Activated CD8-positive, alpha-beta T cell treated with anti-CD3 and anti-CD28 coated beads for 36 hours (primary cell): ENCODE measurements at regions not wholly inside any gene's neighbourhood (a gene's known extent, or its start where the extent isn't known, plus 50 kb on each side); places are given as distances from the start of the nearest gene placed in this dataset.

ENCODE experiments used
- ATAC-seq: fragments of 200-7000 bp; cut with Tn5 transposase; one replicate; pipeline ENCODE4 v1.10.0; 2021; ENCODE audit warnings: mild to moderate bottlenecking, moderate library complexity
- CTCF ChIA-PET: fragments of 350-600 bp; sonication (Branson Sonifier 250); formaldehyde crosslinking; loops from one replicate; lab custom pipeline; 2021; ENCODE audit warnings: antibody characterized with exemption; lab: Charles Lee
- POLR2A ChIA-PET: fragments of 350-600 bp; sonication (Branson Sonifier 250); formaldehyde crosslinking; loops from one replicate; lab custom pipeline; 2021; ENCODE audit warnings: antibody characterized with exemption; lab: Charles Lee
- DNase-seq: peaks from one replicate; pipeline ENCODE4 v3.0.0-alpha.2; 2020
- H3K27ac Mint-ChIP-seq: one replicate; pipeline ENCODE4 v1.8.0; 2021; ENCODE audit warnings: mild to moderate bottlenecking, mixed read lengths
- H3K27me3 Mint-ChIP-seq: one replicate; pipeline ENCODE4 v1.8.0; 2021; ENCODE audit warnings: mixed read lengths
- H3K36me3 Mint-ChIP-seq: one replicate; pipeline ENCODE4 v1.8.0; 2021; ENCODE audit warnings: low read depth, mixed read lengths
- H3K4me1 Mint-ChIP-seq: one replicate; pipeline ENCODE4 v1.8.0; 2021; ENCODE audit warnings: low read depth, mixed read lengths
- H3K4me3 Mint-ChIP-seq: one replicate; pipeline ENCODE4 v1.8.0; 2021; ENCODE audit warnings: mild to moderate bottlenecking, moderate library complexity, mixed read lengths
- H3K9me3 Mint-ChIP-seq: one replicate; pipeline ENCODE4 v1.8.0; 2021; ENCODE audit warnings: mixed read lengths
- intact Hi-C: fragments of 100-400 bp; cut with micrococcal nuclease; formaldehyde crosslinking; loops from one replicate; pipeline ENCODE4 v1.10.0; 2022
- TF ChIP-seq, protein P1 (sequence below): fragments of 200-600 bp; IDR thresholded peaks from one replicate; pipeline ENCODE4 v1.8.0; 2022; ENCODE audit warnings: antibody characterized with exemption, mild to moderate bottlenecking

- Mint-ChIP-seq H3K27me3 (no peaks in the 10 kb centered on the region), H3K9me3 (peaks cover 22% of the 10 kb centered on the region), H3K4me1 (no peaks in the 10 kb centered on the region), H3K27ac (no peak overlapping the region), H3K4me3 (no peak overlapping the region), H3K36me3 (no peaks in the 10 kb centered on the region)
- ChIA-PET CTCF (no interaction called here), POLR2A (no interaction called here)
- TF ChIP-seq, protein P1, sequence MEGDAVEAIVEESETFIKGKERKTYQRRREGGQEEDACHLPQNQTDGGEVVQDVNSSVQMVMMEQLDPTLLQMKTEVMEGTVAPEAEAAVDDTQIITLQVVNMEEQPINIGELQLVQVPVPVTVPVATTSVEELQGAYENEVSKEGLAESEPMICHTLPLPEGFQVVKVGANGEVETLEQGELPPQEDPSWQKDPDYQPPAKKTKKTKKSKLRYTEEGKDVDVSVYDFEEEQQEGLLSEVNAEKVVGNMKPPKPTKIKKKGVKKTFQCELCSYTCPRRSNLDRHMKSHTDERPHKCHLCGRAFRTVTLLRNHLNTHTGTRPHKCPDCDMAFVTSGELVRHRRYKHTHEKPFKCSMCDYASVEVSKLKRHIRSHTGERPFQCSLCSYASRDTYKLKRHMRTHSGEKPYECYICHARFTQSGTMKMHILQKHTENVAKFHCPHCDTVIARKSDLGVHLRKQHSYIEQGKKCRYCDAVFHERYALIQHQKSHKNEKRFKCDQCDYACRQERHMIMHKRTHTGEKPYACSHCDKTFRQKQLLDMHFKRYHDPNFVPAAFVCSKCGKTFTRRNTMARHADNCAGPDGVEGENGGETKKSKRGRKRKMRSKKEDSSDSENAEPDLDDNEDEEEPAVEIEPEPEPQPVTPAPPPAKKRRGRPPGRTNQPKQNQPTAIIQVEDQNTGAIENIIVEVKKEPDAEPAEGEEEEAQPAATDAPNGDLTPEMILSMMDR: no peak
- ATAC-seq: no peak
- no peak for DNase-seq
- intact Hi-C loops: no loop called here
Observed at GRCh38 chr7:69047151-69047754, 551.0 kb upstream of the AUTS2 start.

DNA sequence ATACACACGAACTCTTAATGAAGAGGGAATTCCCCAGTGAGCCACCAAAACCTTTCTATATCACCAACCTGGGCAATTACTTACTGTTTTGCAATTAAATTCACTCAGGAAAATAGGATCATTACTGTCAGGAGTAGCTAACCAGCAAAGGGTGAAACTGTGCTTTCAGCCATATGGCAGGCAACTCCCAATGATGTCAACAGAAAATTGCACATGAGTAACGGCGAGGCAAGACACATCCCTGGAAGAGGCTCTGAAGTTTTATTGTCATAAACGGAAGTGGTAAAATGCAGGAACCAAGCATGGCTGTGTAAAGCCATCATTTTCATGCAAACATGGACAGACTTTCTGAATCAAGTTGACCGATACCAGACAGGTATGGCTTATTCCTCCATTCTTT is 548.9 kb upstream of the AUTS2 start:
- TF ChIP-seq, protein P1: no peak
- intact Hi-C loops: no loop called here
- Mint-ChIP-seq H3K9me3 (peaks cover 10% of the 10 kb centered on the region), H3K4me1 (no peaks in the 10 kb centered on the region), H3K36me3 (no peaks in the 10 kb centered on the region), H3K27me3 (no peaks in the 10 kb centered on the region), H3K4me3 (no peak overlapping the region), H3K27ac (no peak overlapping the region)
- no peak for ATAC-seq
- ChIA-PET CTCF (no interaction called here), POLR2A (no interaction called here)
- no peak for DNase-seq

GRCh38 chr7:69052447-69052846 is 545.8 kb upstream of the AUTS2 start:
- H3K4me1 Mint-ChIP-seq: no peaks in the 10 kb centered on the region
- no peaks in the 10 kb centered on the region for H3K36me3 Mint-ChIP-seq
- ChIA-PET POLR2A (no interaction called here), CTCF (no interaction called here)
- H3K27me3 Mint-ChIP-seq: no peaks in the 10 kb centered on the region
- H3K9me3 Mint-ChIP-seq: peaks cover 3% of the 10 kb centered on the region
- H3K4me3 Mint-ChIP-seq: no peak overlapping the region
- no peak for DNase-seq
- intact Hi-C loops: no loop called here
- TF ChIP-seq, protein P1: no peak
- no peak for ATAC-seq
- H3K27ac Mint-ChIP-seq: no peak overlapping the region

GRCh38 chr7:69060516-69060915 is 537.8 kb upstream of the AUTS2 start:
- DNase-seq (no peak), ATAC-seq (no peak)
- no peak overlapping the region for H3K4me3 Mint-ChIP-seq
- peaks cover 11% of the 10 kb centered on the region for H3K9me3 Mint-ChIP-seq
- no peak overlapping the region for H3K27ac Mint-ChIP-seq
- no peaks in the 10 kb centered on the region for H3K36me3 Mint-ChIP-seq
- H3K4me1 Mint-ChIP-seq: no peaks in the 10 kb centered on the region
- ChIA-PET POLR2A (no interaction called here), CTCF (interaction anchor here (0.6 kb wide), 1 partner anchor 1576 kb away, joined by 3 read pairs; no protein-coding TSS in a partner anchor)
- intact Hi-C loops: no loop called here
- TF ChIP-seq, protein P1: no peak
- H3K27me3 Mint-ChIP-seq: no peaks in the 10 kb centered on the region

DNA sequence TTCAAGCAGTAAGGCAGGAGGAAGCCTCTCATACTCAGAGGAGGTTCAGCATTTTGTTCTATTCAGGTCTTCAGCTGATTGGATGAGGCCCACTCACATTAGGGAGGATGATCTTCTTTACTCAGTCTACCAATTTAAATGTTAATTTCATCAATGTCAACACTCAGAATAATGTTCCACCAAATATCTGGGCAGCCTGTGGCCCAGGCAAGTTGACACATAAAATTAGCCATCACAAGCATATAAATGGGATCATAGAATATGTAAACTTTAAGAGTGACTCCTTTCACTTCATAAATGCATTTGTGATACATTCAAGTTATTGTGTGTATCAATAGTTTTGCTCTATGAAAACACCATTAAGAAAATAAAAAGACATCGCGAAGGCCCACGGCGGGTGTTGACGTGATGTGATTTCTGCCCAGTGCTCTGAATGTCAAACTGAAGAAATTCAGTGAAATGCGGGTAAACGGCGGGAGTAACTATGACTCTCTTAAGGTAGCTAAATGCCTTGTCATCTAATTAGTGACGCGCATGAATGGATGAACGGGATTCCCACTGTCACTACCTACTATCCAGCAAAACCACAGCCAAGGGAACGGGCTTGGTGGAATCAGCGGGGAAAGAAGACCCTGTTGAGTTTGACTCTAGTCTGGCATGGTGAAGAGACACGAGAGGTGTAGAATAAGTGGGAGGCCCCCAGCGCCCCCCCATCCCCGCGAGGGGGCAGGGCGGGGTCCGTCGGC is 536.1 kb upstream of the AUTS2 start:
- no peaks in the 10 kb centered on the region for H3K36me3 Mint-ChIP-seq
- POLR2A ChIA-PET: no interaction called here
- intact Hi-C loops: no loop called here
- no peak overlapping the region for H3K4me3 Mint-ChIP-seq
- CTCF ChIA-PET: no interaction called here
- H3K27me3 Mint-ChIP-seq: no peaks in the 10 kb centered on the region
- no peaks in the 10 kb centered on the region for H3K4me1 Mint-ChIP-seq
- ATAC-seq (no peak), DNase-seq (no peak)
- no peak overlapping the region for H3K27ac Mint-ChIP-seq
- H3K9me3 Mint-ChIP-seq: peaks cover 14% of the 10 kb centered on the region
- TF ChIP-seq, protein P1: no peak
